ENCODE measurements at regions not wholly inside any gene's neighbourhood (a gene's known extent, or its start where the extent isn't known, plus 50 kb on each side); places are given as distances from the start of the nearest gene placed in this dataset.

DNA sequence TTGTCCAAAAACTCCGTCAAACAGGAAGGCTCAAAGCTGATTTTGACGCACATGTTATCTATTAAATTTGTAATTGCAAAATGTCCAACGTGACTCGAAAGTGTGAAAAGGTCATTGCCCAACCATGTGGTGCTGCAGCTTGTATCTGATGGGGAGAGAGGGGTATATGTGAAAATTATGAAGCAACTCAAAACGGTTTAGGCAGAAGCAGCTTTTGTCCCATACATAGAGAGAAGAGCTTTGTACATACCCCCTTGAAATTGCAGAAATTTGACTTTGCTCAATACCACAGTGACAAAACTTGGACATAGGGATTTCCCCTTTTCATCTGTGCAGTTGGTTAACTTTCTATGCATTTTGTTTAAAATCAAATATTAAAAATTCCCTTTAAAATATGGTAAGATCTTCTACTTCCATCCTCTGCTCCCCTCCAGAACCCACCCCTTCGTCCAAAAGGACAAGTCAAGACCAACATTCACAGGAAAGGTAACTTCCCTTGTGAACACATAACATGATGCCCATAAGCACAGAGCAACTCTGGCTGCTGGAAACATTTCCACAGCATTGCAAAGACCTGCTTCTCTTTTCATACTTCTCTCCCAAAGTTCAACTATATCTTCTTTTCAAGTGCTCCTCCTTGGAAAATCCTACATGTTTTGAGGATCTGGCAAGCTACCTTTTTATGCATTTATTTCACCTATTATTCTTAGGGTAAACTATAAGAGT is 253.7 kb upstream of the THBS1 start:
- Histone ChIP-seq H3K4me3 (no peak overlapping the region), H3K4me1 (no peaks in the 10 kb centered on the region), H3K27ac (no peak overlapping the region), H3K9me3 (no peaks in the 10 kb centered on the region), H3K27me3 (no peaks in the 10 kb centered on the region), H3K36me3 (no peaks in the 10 kb centered on the region)
- no peak for DNase-seq
- ATAC-seq, result no peak
- in situ Hi-C loops (cut with MboI; ENCODE audit: low sequenced_read_pairs in 4 of 4), result no loop called here
- no peak for TF ChIP-seq POLR2A (IDR thresholded peaks at IDR 0.05)
- TF ChIP-seq, protein P1, sequence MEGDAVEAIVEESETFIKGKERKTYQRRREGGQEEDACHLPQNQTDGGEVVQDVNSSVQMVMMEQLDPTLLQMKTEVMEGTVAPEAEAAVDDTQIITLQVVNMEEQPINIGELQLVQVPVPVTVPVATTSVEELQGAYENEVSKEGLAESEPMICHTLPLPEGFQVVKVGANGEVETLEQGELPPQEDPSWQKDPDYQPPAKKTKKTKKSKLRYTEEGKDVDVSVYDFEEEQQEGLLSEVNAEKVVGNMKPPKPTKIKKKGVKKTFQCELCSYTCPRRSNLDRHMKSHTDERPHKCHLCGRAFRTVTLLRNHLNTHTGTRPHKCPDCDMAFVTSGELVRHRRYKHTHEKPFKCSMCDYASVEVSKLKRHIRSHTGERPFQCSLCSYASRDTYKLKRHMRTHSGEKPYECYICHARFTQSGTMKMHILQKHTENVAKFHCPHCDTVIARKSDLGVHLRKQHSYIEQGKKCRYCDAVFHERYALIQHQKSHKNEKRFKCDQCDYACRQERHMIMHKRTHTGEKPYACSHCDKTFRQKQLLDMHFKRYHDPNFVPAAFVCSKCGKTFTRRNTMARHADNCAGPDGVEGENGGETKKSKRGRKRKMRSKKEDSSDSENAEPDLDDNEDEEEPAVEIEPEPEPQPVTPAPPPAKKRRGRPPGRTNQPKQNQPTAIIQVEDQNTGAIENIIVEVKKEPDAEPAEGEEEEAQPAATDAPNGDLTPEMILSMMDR (IDR thresholded peaks at IDR 0.05 in 4 of 5, conservative IDR thresholded peaks at IDR 0.05 in 1 of 5), result no peak
- intact Hi-C loops (cut with DNase I; ENCODE audit: low total_unique reads), result no loop called here

DNA sequence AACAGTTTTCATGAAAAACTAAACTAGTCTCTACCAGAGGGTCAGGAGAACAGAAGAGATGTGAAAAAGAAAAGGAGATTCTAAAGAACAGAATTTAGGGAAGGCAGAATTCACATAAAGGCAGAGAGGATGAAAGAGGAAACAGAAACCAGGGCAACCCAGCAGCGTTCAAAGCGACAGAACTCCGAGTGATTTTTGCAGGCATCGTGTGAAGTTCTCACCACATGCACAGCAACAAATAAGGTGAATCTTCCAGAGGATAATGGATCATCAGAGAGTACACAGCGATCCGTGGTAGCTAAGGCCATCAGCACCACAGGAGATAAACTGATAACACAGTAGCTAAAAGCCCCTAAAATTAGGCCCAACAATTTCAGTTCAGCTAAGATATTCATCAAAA is 250.8 kb upstream of the THBS1 start:
- in situ Hi-C loops (cut with MboI; ENCODE audit: low sequenced_read_pairs in 4 of 4), result no loop called here
- TF ChIP-seq, protein P1 (IDR thresholded peaks at IDR 0.05 in 4 of 5, conservative IDR thresholded peaks at IDR 0.05 in 1 of 5), result no peak
- TF ChIP-seq POLR2A (IDR thresholded peaks at IDR 0.05), result no peak
- H3K4me1 ChIP-seq, result no peaks in the 10 kb centered on the region

DNA sequence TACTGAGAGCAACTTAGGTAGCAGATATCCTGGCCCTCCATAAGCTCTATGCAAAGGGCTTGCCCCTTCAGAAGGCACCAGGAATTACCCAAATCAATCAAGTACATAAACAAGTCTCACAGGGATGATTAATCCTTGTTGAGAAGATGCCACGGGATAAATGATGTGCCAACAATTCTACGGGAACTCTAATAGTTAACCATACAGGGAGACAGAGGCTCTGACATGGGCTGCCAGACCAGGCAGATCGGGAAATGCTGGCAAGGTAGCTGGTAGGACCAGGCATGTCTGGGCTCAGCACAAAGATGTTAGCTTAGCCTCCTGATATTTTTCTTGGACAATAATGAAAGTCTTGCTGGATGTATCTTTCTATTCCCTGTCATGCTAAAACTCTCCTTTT is 249.3 kb upstream of the THBS1 start:
- H3K4me1 ChIP-seq, result no peaks in the 10 kb centered on the region
- no peaks in the 10 kb centered on the region for H3K27me3 ChIP-seq
- in situ Hi-C loops (cut with MboI; ENCODE audit: low sequenced_read_pairs in 4 of 4), result no loop called here
- DNase-seq (no peak), ATAC-seq (no peak)
- no peaks in the 10 kb centered on the region for H3K9me3 ChIP-seq
- intact Hi-C loops (cut with DNase I; ENCODE audit: low total_unique reads), result no loop called here
- H3K4me3 ChIP-seq, result no peak overlapping the region
- H3K36me3 ChIP-seq, result no peaks in the 10 kb centered on the region
- TF ChIP-seq POLR2A (IDR thresholded peaks at IDR 0.05), result no peak
- TF ChIP-seq, protein P1 (IDR thresholded peaks at IDR 0.05 in 4 of 5, conservative IDR thresholded peaks at IDR 0.05 in 1 of 5), result no peak
- H3K27ac ChIP-seq, result no peak overlapping the region

More for the DNA sequence above, 250.8 kb upstream of the THBS1 start:
- Histone ChIP-seq H3K27ac (no peak overlapping the region), H3K9me3 (no peaks in the 10 kb centered on the region), H3K4me3 (no peak overlapping the region), H3K36me3 (no peaks in the 10 kb centered on the region), H3K27me3 (no peaks in the 10 kb centered on the region)
- ATAC-seq (no peak), DNase-seq (no peak)
- intact Hi-C loops (cut with DNase I; ENCODE audit: low total_unique reads), result no loop called here

DNA sequence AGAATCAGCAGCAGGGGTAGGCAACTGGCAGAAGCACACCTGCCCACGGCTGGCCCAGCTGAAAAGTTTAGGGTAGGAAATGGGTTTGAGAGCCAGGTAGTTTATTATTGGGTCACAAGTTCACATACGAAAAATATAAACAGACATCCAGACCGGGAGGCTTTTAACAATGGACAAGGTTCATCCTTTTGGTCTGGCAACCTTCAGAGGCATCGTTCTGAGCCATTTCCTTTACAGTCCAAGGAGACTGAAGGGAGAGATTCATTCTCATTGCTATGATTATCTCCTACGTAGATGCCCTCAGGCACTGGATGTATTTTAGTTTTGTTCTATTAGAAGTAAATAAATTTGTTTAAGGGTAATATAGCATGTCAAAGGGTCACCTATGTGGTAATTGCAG is 248.0 kb upstream of the THBS1 start:
- no peak for TF ChIP-seq POLR2A (IDR thresholded peaks at IDR 0.05)
- TF ChIP-seq, protein P1 (IDR thresholded peaks at IDR 0.05 in 4 of 5, conservative IDR thresholded peaks at IDR 0.05 in 1 of 5), result no peak
- Histone ChIP-seq H3K4me3 (no peak overlapping the region), H3K36me3 (no peaks in the 10 kb centered on the region), H3K4me1 (no peaks in the 10 kb centered on the region), H3K27ac (no peak overlapping the region), H3K9me3 (no peaks in the 10 kb centered on the region), H3K27me3 (no peaks in the 10 kb centered on the region)
- intact Hi-C loops (cut with DNase I; ENCODE audit: low total_unique reads) (no loop called here), in situ Hi-C loops (cut with MboI; ENCODE audit: low sequenced_read_pairs in 4 of 4) (no loop called here)
- DNase-seq (no peak), ATAC-seq (no peak)

DNA sequence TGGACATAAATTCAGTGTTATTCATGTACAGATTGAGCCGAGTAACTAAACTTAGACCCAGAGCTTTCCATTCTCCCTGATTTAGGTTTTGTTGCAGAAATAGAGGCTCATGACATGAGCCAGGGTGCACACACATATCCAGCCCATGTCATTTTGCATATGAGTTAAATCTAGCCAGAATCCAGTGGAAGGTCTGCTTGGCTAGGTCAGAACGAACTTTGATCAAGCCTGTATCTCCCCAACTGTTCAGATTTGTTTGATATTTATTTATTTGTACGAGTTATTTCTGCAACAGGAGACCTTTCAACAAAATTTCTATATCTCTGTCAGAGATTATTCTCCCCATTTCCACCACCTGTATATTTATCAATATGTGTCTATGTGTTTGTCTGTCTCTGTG is 247.5 kb upstream of the THBS1 start:
- intact Hi-C loops (cut with DNase I; ENCODE audit: low total_unique reads), result no loop called here
- Histone ChIP-seq H3K27me3 (no peaks in the 10 kb centered on the region), H3K27ac (no peak overlapping the region), H3K36me3 (no peaks in the 10 kb centered on the region), H3K9me3 (no peaks in the 10 kb centered on the region), H3K4me1 (no peaks in the 10 kb centered on the region), H3K4me3 (no peak overlapping the region)
- no peak for TF ChIP-seq POLR2A (IDR thresholded peaks at IDR 0.05)
- TF ChIP-seq, protein P1 (IDR thresholded peaks at IDR 0.05 in 4 of 5, conservative IDR thresholded peaks at IDR 0.05 in 1 of 5), result no peak
- in situ Hi-C loops (cut with MboI; ENCODE audit: low sequenced_read_pairs in 4 of 4), result no loop called here
- DNase-seq (no peak), ATAC-seq (no peak)
